IPS-15b (cell line): ENCODE measurements at regions not wholly inside any gene's neighbourhood (a gene's known extent, or its start where the extent isn't known, plus 50 kb on each side); places are given as distances from the start of the nearest gene placed in this dataset.

Experiments used
- H3K27me3 ChIP-seq: one replicate; pipeline ENCODE4 v1.6.1; 2013; ENCODE audit warnings: low read length; ENCODE audit not compliant: control insufficient read depth, insufficient read depth
- H3K36me3 ChIP-seq: one replicate; pipeline ENCODE4 v1.6.1; 2013; ENCODE audit warnings: low read length; ENCODE audit not compliant: control insufficient read depth, insufficient read depth
- H3K4me1 ChIP-seq: one replicate; pipeline ENCODE4 v1.6.1; 2013; ENCODE audit warnings: mild to moderate bottlenecking, low read length; ENCODE audit not compliant: control insufficient read depth, insufficient read depth
- H3K4me3 ChIP-seq: one replicate; pipeline ENCODE4 v1.5.1; 2013; ENCODE audit warnings: low read depth, low read length
- H3K9ac ChIP-seq: one replicate; pipeline ENCODE4 v1.6.1; 2013; ENCODE audit warnings: low read depth, mild to moderate bottlenecking, low read length
- H3K9me3 ChIP-seq: one replicate; pipeline ENCODE4 v1.6.1; 2013; ENCODE audit warnings: mild to moderate bottlenecking, low read length; ENCODE audit not compliant: control insufficient read depth, insufficient read depth

GRCh38 chr20:7087803-7088202 is 320.3 kb downstream of the BMP2 start:
- Histone ChIP-seq H3K4me3 (no peak overlapping the region), H3K4me1 (no peaks in the 10 kb centered on the region), H3K27me3 (no peaks in the 10 kb centered on the region), H3K9me3 (no peaks in the 10 kb centered on the region), H3K36me3 (no peaks in the 10 kb centered on the region), H3K9ac (no peak overlapping the region)

DNA sequence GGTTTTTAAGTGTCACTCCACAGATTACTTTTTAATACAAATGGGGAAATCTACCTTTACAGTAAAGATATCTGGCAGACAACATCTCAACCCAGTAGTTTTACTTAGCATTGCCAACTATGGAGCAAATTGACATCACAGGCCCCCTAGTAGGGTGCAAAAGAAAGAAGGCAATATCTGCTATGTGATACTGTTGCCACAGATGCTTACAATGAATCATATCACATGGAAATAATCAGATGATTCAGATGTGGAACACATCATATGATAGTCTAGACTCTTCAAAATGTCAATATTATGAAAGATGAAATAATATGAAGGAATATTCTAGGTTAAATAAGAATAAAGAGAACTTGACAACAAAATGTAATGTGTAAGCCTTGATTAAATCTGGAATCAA is 322.5 kb downstream of the BMP2 start:
- Histone ChIP-seq H3K9me3 (no peaks in the 10 kb centered on the region), H3K27me3 (no peaks in the 10 kb centered on the region), H3K9ac (no peak overlapping the region), H3K4me3 (no peak overlapping the region), H3K36me3 (no peaks in the 10 kb centered on the region), H3K4me1 (no peaks in the 10 kb centered on the region)

- no peaks in the 10 kb centered on the region for H3K36me3 ChIP-seq
- no peak overlapping the region for H3K9ac ChIP-seq
- H3K4me1 ChIP-seq, result no peaks in the 10 kb centered on the region
- H3K9me3 ChIP-seq, result no peaks in the 10 kb centered on the region
- H3K4me3 ChIP-seq, result no peak overlapping the region
- H3K27me3 ChIP-seq, result no peaks in the 10 kb centered on the region
Measured at GRCh38 chr20:7090811-7091210, 323.3 kb downstream of the BMP2 start.

GRCh38 chr20:7091655-7092054 is 324.2 kb downstream of the BMP2 start:
- Histone ChIP-seq H3K9me3 (no peaks in the 10 kb centered on the region), H3K4me1 (no peaks in the 10 kb centered on the region), H3K36me3 (no peaks in the 10 kb centered on the region), H3K27me3 (no peaks in the 10 kb centered on the region), H3K9ac (no peak overlapping the region), H3K4me3 (no peak overlapping the region)

- H3K4me3 ChIP-seq, result no peak overlapping the region
- no peaks in the 10 kb centered on the region for H3K27me3 ChIP-seq
- H3K9ac ChIP-seq, result no peak overlapping the region
- no peaks in the 10 kb centered on the region for H3K4me1 ChIP-seq
- H3K36me3 ChIP-seq, result no peaks in the 10 kb centered on the region
- H3K9me3 ChIP-seq, result no peaks in the 10 kb centered on the region
Measured at GRCh38 chr20:7094438-7094997, 327.0 kb downstream of the BMP2 start.

- Histone ChIP-seq H3K4me3 (no peak overlapping the region), H3K36me3 (no peaks in the 10 kb centered on the region), H3K27me3 (no peaks in the 10 kb centered on the region), H3K9ac (no peak overlapping the region), H3K4me1 (no peaks in the 10 kb centered on the region), H3K9me3 (no peaks in the 10 kb centered on the region)
Measured at GRCh38 chr20:7106910-7107309, 339.4 kb downstream of the BMP2 start.

- H3K36me3 ChIP-seq, result no peaks in the 10 kb centered on the region
Measured at GRCh38 chr20:7108929-7109328, 341.4 kb downstream of the BMP2 start.

DNA sequence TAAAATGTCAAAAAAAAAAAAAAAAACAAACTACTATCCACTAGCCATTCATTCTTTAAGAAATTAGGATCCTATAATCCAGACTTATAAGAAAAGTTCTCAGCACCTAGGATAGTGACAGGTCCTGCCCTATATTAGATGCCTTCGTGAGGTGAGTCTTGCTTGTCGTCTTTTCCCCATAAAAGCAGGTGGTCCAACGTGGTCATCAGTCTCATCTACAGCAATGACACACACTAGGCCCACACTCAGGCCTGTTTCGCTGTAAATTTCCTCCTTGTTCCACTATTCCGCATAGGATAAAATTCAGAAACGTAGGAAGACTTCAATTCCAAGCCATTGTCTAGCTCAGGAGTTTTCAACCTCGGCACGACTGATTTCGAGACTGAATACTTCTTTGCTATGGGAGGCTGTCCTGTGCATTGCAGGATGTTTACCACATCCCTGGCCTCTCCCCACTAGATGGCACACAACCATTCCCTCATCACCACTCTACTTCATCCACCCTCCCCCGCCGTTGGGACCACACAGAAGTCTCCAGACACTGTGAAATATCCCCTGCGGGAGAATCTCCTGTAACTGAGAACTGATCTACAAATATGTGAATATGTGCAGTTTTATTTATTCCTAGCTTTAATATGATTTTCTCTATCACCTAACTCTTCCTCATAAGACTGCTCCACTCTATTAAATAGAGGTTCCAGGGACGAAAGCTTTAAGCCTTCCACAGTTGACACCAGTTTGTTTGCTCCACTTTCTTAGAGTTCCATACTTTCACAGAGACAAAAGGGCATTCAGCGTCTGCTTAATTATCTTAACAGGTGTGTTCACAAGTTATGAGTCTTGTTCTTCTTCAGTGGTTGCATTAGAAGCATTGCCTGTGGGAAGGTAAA is 346.3 kb downstream of the BMP2 start:
- Histone ChIP-seq H3K4me3 (no peak overlapping the region), H3K4me1 (no peaks in the 10 kb centered on the region), H3K27me3 (no peaks in the 10 kb centered on the region), H3K36me3 (no peaks in the 10 kb centered on the region), H3K9me3 (no peaks in the 10 kb centered on the region), H3K9ac (no peak overlapping the region)

More at GRCh38 chr20:7108929-7109328, 341.4 kb downstream of the BMP2 start:
- H3K9me3 ChIP-seq, result no peaks in the 10 kb centered on the region
- H3K9ac ChIP-seq, result no peak overlapping the region
- H3K4me3 ChIP-seq, result no peak overlapping the region
- no peaks in the 10 kb centered on the region for H3K4me1 ChIP-seq
- no peaks in the 10 kb centered on the region for H3K27me3 ChIP-seq

DNA sequence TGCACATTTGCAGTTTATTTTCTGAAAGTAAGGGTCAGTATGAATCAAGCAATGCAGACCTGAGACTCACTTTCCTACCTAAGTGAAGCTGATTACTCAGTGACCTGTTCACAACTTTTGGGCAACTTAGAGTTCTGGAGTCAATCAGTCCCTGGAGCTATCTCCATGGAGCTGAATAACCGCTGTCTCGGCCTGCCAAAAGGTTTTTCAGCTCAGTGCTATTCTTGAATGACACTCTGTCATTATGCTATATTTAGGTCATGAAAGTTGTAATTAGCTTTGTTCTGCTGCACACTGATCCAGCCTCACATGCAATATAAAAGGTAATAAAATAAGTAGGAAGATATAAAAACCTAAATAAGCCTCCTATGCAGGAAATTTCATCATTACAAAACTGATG is 356.0 kb downstream of the BMP2 start:
- Histone ChIP-seq H3K36me3 (no peaks in the 10 kb centered on the region), H3K27me3 (no peaks in the 10 kb centered on the region), H3K4me3 (no peak overlapping the region), H3K4me1 (peaks cover 4% of the 10 kb centered on the region), H3K9me3 (no peaks in the 10 kb centered on the region), H3K9ac (no peak overlapping the region)

DNA sequence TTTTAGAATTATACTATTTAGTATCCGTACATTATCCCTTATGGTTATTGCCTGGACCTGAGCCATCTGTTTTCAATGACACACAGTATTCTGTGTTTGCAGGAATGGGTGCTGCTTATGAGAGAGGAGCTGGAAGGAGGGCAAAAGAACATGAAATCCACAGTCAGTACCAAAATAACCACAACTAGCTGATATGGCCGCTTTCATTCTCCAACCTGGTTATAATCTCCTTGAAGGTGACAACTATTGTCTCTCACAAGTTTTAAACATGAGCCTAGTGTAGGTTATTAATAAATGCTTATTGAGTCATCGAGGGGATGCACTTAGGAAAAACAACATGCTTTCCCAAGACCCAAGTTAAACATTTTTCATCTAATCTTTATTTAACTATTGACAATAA is 356.6 kb downstream of the BMP2 start:
- no peak overlapping the region for H3K4me3 ChIP-seq
- no peak overlapping the region for H3K9ac ChIP-seq
- H3K27me3 ChIP-seq, result no peaks in the 10 kb centered on the region
- peaks cover 4% of the 10 kb centered on the region for H3K4me1 ChIP-seq
- H3K9me3 ChIP-seq, result no peaks in the 10 kb centered on the region
- no peaks in the 10 kb centered on the region for H3K36me3 ChIP-seq

DNA sequence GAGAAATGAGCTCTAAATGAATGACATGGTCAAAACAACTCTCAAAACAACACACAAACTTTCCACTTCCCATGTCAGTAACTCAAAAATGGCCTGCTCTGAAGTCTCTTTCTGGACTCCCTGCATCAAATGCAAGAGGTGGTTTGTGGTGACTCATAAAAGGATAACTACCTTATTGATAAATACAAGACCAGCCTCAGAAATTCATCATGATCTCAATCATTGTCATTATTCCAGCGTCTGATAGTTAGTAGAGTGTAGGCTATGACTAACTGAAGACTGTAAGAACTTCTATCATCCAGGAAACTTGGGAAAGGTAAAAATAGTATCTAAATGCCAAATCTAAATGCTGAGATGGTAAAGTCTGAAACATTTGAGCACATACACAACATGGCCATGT is 369.4 kb downstream of the BMP2 start:
- H3K9ac ChIP-seq, result no peak overlapping the region
- H3K27me3 ChIP-seq, result no peaks in the 10 kb centered on the region
- H3K4me3 ChIP-seq, result no peak overlapping the region
- H3K9me3 ChIP-seq, result no peaks in the 10 kb centered on the region
- H3K4me1 ChIP-seq, result no peaks in the 10 kb centered on the region
- no peaks in the 10 kb centered on the region for H3K36me3 ChIP-seq
